Progenitor cell of endocrine pancreas (in vitro differentiated cells): ENCODE measurements at regions not wholly inside any gene's neighbourhood (a gene's known extent, or its start where the extent isn't known, plus 50 kb on each side); places are given as distances from the start of the nearest gene placed in this dataset.

Experiments
- DNase-seq: peaks from one replicate; pipeline ENCODE4 v3.0.0; 2021; ENCODE audit warnings: low spot score; ENCODE audit not compliant: unreplicated experiment
- H3K27ac Mint-ChIP-seq: 2 replicates; pipeline ENCODE4 v1.8.0; 2021; ENCODE audit warnings: mild to moderate bottlenecking, moderate library complexity, mixed read lengths
- H3K27me3 Mint-ChIP-seq: 2 replicates; pipeline ENCODE4 v1.8.0; 2021; ENCODE audit warnings: mixed read lengths
- H3K36me3 Mint-ChIP-seq: 2 replicates; pipeline ENCODE4 v1.8.0; 2022; ENCODE audit warnings: mixed read lengths; ENCODE audit not compliant: insufficient read depth
- H3K4me1 Mint-ChIP-seq: 2 replicates; pipeline ENCODE4 v1.8.0; 2021; ENCODE audit warnings: low read depth, mixed read lengths
- H3K4me3 Mint-ChIP-seq: 2 replicates; pipeline ENCODE4 v1.8.0; 2021; ENCODE audit warnings: low read depth, mild to moderate bottlenecking, moderate library complexity, mixed read lengths
- H3K9me3 Mint-ChIP-seq: 2 replicates; pipeline ENCODE4 v1.8.0; 2021; ENCODE audit warnings: low read depth, mixed read lengths
- CTCF ChIP-seq: fragments of 200-600 bp; sonication (generic); IDR thresholded peaks from one replicate; pipeline ENCODE4 v1.5.0; 2021; ENCODE audit warnings: antibody characterized with exemption, mild to moderate bottlenecking; ENCODE audit not compliant: unreplicated experiment

- no peak for DNase-seq
- Mint-ChIP-seq H3K27me3 (no peaks in the 10 kb centered on the region), H3K4me1 (peaks cover 1% of the 10 kb centered on the region), H3K4me3 (no peak overlapping the region), H3K36me3 (no peaks in the 10 kb centered on the region), H3K27ac (no peak overlapping the region), H3K9me3 (no peaks in the 10 kb centered on the region)
- no peak for TF ChIP-seq CTCF
Observed at GRCh38 chr4:64715741-64716140, 306.5 kb upstream of the TECRL start.

- no peaks in the 10 kb centered on the region for H3K36me3 Mint-ChIP-seq
- H3K27me3 Mint-ChIP-seq = no peaks in the 10 kb centered on the region
- no peaks in the 10 kb centered on the region for H3K9me3 Mint-ChIP-seq
- TF ChIP-seq CTCF = peak; percentile 69
- DNase-seq = no peak
- H3K27ac Mint-ChIP-seq = no peak overlapping the region
- no peak overlapping the region for H3K4me3 Mint-ChIP-seq
- peaks cover 1% of the 10 kb centered on the region for H3K4me1 Mint-ChIP-seq
Observed at GRCh38 chr4:64713256-64713840, 304.1 kb upstream of the TECRL start.

- no peak for DNase-seq
- no peaks in the 10 kb centered on the region for H3K4me1 Mint-ChIP-seq
- no peaks in the 10 kb centered on the region for H3K27me3 Mint-ChIP-seq
- H3K9me3 Mint-ChIP-seq = no peaks in the 10 kb centered on the region
- no peak for TF ChIP-seq CTCF
- H3K36me3 Mint-ChIP-seq = no peaks in the 10 kb centered on the region
- no peak overlapping the region for H3K27ac Mint-ChIP-seq
- H3K4me3 Mint-ChIP-seq = no peak overlapping the region
Observed at GRCh38 chr4:64712590-64712989, 303.3 kb upstream of the TECRL start.

GRCh38 chr4:64705989-64706388, 296.7 kb upstream of the TECRL start:
- no peaks in the 10 kb centered on the region for H3K27me3 Mint-ChIP-seq
- H3K4me3 Mint-ChIP-seq = no peak overlapping the region
- no peak for DNase-seq
- no peak for TF ChIP-seq CTCF
- H3K9me3 Mint-ChIP-seq = peaks cover 3% of the 10 kb centered on the region
- no peaks in the 10 kb centered on the region for H3K4me1 Mint-ChIP-seq
- no peaks in the 10 kb centered on the region for H3K36me3 Mint-ChIP-seq
- H3K27ac Mint-ChIP-seq = no peak overlapping the region

GRCh38 chr4:64698171-64698570, 288.9 kb upstream of the TECRL start:
- Mint-ChIP-seq H3K36me3 (no peaks in the 10 kb centered on the region), H3K4me1 (no peaks in the 10 kb centered on the region), H3K4me3 (no peak overlapping the region), H3K27ac (no peak overlapping the region), H3K27me3 (no peaks in the 10 kb centered on the region), H3K9me3 (no peaks in the 10 kb centered on the region)
- no peak for TF ChIP-seq CTCF
- DNase-seq = no peak
